ENCODE measurements at regions not wholly inside any gene's neighbourhood (a gene's known extent, or its start where the extent isn't known, plus 50 kb on each side); places are given as distances from the start of the nearest gene placed in this dataset.

DNA sequence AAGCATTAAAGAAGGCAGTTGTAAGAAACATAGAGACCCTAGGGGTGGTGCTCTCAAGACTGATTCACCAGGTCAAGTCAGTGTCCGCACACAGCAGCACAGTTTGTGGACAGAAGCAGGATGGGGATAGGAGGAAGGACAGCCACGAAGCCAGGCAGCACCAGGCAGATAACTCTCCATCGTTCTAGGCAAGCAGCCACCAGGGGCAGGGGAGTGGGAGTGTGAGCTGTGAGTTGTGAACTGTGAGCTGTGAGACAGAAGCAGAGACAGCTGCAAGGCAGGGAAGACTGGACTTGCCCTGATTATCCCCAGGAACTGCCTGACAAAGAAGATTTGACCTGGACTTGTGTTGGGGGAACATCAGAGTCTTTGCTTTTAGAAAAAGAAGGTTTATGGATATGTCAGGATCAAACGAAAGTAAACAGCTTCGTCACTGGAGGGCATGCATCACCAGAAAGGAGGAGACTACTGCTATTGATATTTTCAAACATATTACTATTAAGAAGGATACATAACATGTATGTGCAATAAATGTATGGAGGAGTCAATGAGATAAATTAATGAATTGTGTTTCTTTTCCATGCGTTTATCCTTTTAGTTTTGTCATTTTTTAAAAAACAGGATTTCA lies 286.1 kb downstream of the IRS2 start:
- TF ChIP-seq EZH2 (IDR thresholded peaks at IDR 0.05; ENCODE audit: low read length): no peak
- TF ChIP-seq, protein P1, sequence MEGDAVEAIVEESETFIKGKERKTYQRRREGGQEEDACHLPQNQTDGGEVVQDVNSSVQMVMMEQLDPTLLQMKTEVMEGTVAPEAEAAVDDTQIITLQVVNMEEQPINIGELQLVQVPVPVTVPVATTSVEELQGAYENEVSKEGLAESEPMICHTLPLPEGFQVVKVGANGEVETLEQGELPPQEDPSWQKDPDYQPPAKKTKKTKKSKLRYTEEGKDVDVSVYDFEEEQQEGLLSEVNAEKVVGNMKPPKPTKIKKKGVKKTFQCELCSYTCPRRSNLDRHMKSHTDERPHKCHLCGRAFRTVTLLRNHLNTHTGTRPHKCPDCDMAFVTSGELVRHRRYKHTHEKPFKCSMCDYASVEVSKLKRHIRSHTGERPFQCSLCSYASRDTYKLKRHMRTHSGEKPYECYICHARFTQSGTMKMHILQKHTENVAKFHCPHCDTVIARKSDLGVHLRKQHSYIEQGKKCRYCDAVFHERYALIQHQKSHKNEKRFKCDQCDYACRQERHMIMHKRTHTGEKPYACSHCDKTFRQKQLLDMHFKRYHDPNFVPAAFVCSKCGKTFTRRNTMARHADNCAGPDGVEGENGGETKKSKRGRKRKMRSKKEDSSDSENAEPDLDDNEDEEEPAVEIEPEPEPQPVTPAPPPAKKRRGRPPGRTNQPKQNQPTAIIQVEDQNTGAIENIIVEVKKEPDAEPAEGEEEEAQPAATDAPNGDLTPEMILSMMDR (optimal IDR thresholded peaks at IDR 0.05 in 1 of 3, IDR thresholded peaks at IDR 0.05 in 1 of 3, conservative IDR thresholded peaks at IDR 0.05 in 1 of 3; ENCODE audit: extremely low read depth in 1 of 3, insufficient read depth in 2 of 3, low read length in 3 of 3): no peak
- H3K27ac ChIP-seq (ENCODE audit: control insufficient read depth, insufficient read depth, low read length): no peak overlapping the region

DNA sequence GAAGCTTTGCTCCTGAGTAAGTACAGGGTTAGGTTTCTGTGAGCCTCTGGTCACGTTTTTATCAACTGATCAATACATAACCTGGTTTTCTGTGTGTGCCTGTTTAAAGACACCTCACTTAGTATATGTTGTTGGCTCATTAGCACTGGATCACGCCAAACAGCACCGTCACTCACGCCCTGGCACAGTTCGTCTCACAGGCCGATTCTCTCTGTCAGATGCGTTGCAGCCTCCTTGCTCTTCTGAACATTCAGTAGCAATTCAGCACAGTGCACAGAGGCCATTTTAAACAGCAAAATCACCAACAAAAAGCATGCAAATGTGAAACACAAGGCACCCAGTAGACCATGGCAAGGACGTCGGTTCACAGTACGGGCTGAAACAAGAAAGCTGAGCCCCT lies 288.5 kb downstream of the IRS2 start:
- no peak for DNase-seq (ENCODE audit: low read depth, low spot score)
- Histone ChIP-seq H3K4me3 (ENCODE audit: control insufficient read depth in 2 of 3, extremely low read depth in 1 of 3, insufficient read depth in 2 of 3, low read depth in 1 of 3, low read length in 3 of 3) (no peak overlapping the region), H3K9me1 (ENCODE audit: control insufficient read depth, extremely low read depth, insufficient read depth, low read length) (no peaks in the 10 kb centered on the region), H3K9ac (ENCODE audit: control insufficient read depth, extremely low read depth, insufficient read depth, low read length) (no peak overlapping the region), H3K9me3 (ENCODE audit: control insufficient read depth, low read depth, low read length) (no peaks in the 10 kb centered on the region), H3K4me1 (ENCODE audit: control insufficient read depth, extremely low read depth, insufficient read depth, low read length) (no peaks in the 10 kb centered on the region), H3K27ac (ENCODE audit: control insufficient read depth, insufficient read depth, low read length) (no peak overlapping the region), H3K36me3 (ENCODE audit: control insufficient read depth in 2 of 2, extremely low read depth in 1 of 2, insufficient read depth in 2 of 2, low read length in 2 of 2) (no peaks in the 10 kb centered on the region), H4K20me1 (ENCODE audit: control insufficient read depth, extremely low read depth, insufficient read depth, low read length) (no peaks in the 10 kb centered on the region), H3K79me2 (ENCODE audit: control insufficient read depth, insufficient read depth, low read length) (no peaks in the 10 kb centered on the region), H3K4me2 (ENCODE audit: control insufficient read depth, extremely low read depth, insufficient read depth, low read depth, low read length) (no peak overlapping the region), H3K27me3 (ENCODE audit: control insufficient read depth, extremely low read depth, insufficient read depth, low read length) (no peaks in the 10 kb centered on the region), H2AFZ (ENCODE audit: control insufficient read depth, low read length) (no peak overlapping the region)
- FAIRE-seq: no peak
- TF ChIP-seq EZH2 (IDR thresholded peaks at IDR 0.05; ENCODE audit: low read length): no peak
- TF ChIP-seq, protein P1 (optimal IDR thresholded peaks at IDR 0.05 in 1 of 3, IDR thresholded peaks at IDR 0.05 in 1 of 3, conservative IDR thresholded peaks at IDR 0.05 in 1 of 3; ENCODE audit: extremely low read depth in 1 of 3, insufficient read depth in 2 of 3, low read length in 3 of 3): no peak
- dilution Hi-C loops (cut with MboI; ENCODE audit: extremely low pct_ligation_motif_present, low sequenced_read_pairs): no loop called here

More for the DNA sequence above, 286.1 kb downstream of the IRS2 start:
- FAIRE-seq (no peak), DNase-seq (ENCODE audit: low read depth, low spot score) (no peak)
- Histone ChIP-seq H3K9me3 (ENCODE audit: control insufficient read depth, low read depth, low read length) (no peaks in the 10 kb centered on the region), H3K4me3 (ENCODE audit: control insufficient read depth in 2 of 3, extremely low read depth in 1 of 3, insufficient read depth in 2 of 3, low read depth in 1 of 3, low read length in 3 of 3) (no peak overlapping the region), H3K36me3 (ENCODE audit: control insufficient read depth in 2 of 2, extremely low read depth in 1 of 2, insufficient read depth in 2 of 2, low read length in 2 of 2) (no peaks in the 10 kb centered on the region), H3K9me1 (ENCODE audit: control insufficient read depth, extremely low read depth, insufficient read depth, low read length) (no peaks in the 10 kb centered on the region), H3K4me1 (ENCODE audit: control insufficient read depth, extremely low read depth, insufficient read depth, low read length) (no peaks in the 10 kb centered on the region), H3K9ac (ENCODE audit: control insufficient read depth, extremely low read depth, insufficient read depth, low read length) (no peak overlapping the region), H4K20me1 (ENCODE audit: control insufficient read depth, extremely low read depth, insufficient read depth, low read length) (no peaks in the 10 kb centered on the region), H3K79me2 (ENCODE audit: control insufficient read depth, insufficient read depth, low read length) (no peaks in the 10 kb centered on the region), H3K27me3 (ENCODE audit: control insufficient read depth, extremely low read depth, insufficient read depth, low read length) (no peaks in the 10 kb centered on the region), H3K4me2 (ENCODE audit: control insufficient read depth, extremely low read depth, insufficient read depth, low read depth, low read length) (no peak overlapping the region), H2AFZ (ENCODE audit: control insufficient read depth, low read length) (no peak overlapping the region)
- dilution Hi-C loops (cut with MboI; ENCODE audit: extremely low pct_ligation_motif_present, low sequenced_read_pairs): no loop called here
